ENCODE measurements at regions not wholly inside any gene's neighbourhood (a gene's known extent, or its start where the extent isn't known, plus 50 kb on each side); places are given as distances from the start of the nearest gene placed in this dataset.

DNA sequence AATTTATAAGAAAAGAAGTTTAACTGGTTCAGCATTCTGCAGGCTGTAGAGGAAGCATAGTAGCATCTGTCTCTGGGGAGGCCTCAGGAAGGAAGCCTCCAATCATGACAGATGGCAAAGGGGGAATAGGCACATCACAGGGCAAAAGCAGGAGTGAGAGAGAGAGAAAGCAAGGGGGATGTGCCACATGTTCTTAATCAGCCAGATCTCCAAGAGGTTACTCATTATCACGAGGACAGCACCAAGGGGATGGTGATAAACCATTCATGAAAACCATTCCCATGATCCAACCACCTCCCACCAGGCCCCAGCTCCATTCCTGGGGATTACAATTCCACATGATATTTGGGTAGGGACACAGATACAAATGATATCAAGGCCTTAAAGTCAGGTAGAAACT, 217.5 kb upstream of the TCF21 start:
- H4K20me1 ChIP-seq (replicated peaks; ENCODE audit: control insufficient read depth, extremely low read depth, insufficient read depth, low read length), result no peaks in the 10 kb centered on the region
- no peak overlapping the region for H3K27ac ChIP-seq (ENCODE audit: insufficient read depth, low read depth, low read length)
- no peak for DNase-seq (ENCODE audit: low read depth, low spot score)
- no peak overlapping the region for H2AFZ ChIP-seq (ENCODE audit: low read depth, low read length)
- intact Hi-C loops (cut with micrococcal nuclease), result no loop called here
- no peaks in the 10 kb centered on the region for H3K36me3 ChIP-seq (ENCODE audit: control insufficient read depth in 2 of 2, extremely low read depth in 1 of 2, insufficient read depth in 2 of 2, low read length in 2 of 2)
- dilution Hi-C loops (cut with MboI; ENCODE audit: extremely low pct_ligation_motif_present, low sequenced_read_pairs), result no loop called here
- no peak overlapping the region for H3K4me2 ChIP-seq (ENCODE audit: insufficient read depth, low read length)
- no TSS peak for BruUV-seq (replicated peaks)
- H3K9me1 ChIP-seq (replicated peaks; ENCODE audit: control insufficient read depth, extremely low read depth, insufficient read depth, low read length), result no peaks in the 10 kb centered on the region
- ChIA-PET POLR2A (no interaction called here), CTCF (no interaction called here)
- FAIRE-seq, result no peak
- no peak overlapping the region for H3K4me3 ChIP-seq (replicated peaks in 1 of 3; ENCODE audit: insufficient read depth in 1 of 3, low read depth in 1 of 3, low read length in 3 of 3)
- no peaks in the 10 kb centered on the region for H3K27me3 ChIP-seq (ENCODE audit: control insufficient read depth in 2 of 2, insufficient read depth in 2 of 2, low read length in 2 of 2)
- H3K4me1 ChIP-seq (ENCODE audit: control insufficient read depth, extremely low read depth, insufficient read depth, low read length), result no peaks in the 10 kb centered on the region
- H3K9ac ChIP-seq (replicated peaks; ENCODE audit: extremely low read depth, insufficient read depth, low read length), result no peak overlapping the region
- H3K9me3 ChIP-seq (replicated peaks; ENCODE audit: control insufficient read depth, insufficient read depth, low read length), result no peaks in the 10 kb centered on the region
- TF ChIP-seq FOS (IDR thresholded peaks at IDR 0.05; ENCODE audit: borderline replicate concordance, insufficient read depth, low read length) (no peak), EZH2 (IDR thresholded peaks at IDR 0.05; ENCODE audit: borderline replicate concordance, low read depth, low read length, severe bottlenecking) (no peak), POLR2A (IDR thresholded peaks at IDR 0.05; ENCODE audit: low read depth, low read length) (no peak), JUN (IDR thresholded peaks at IDR 0.05; ENCODE audit: borderline replicate concordance, insufficient read depth, insufficient read length, low read depth) (no peak), GATA2 (IDR thresholded peaks at IDR 0.05; ENCODE audit: insufficient read depth, insufficient read length, low read depth, low read length) (no peak), CTCF (IDR thresholded peaks at IDR 0.05; ENCODE audit: extremely low read depth in 1 of 2, insufficient read depth in 1 of 2, low read depth in 1 of 2, low read length in 2 of 2) (no peak), MYC (IDR thresholded peaks at IDR 0.05; ENCODE audit: low read depth, low read length) (no peak), MAX (IDR thresholded peaks at IDR 0.05; ENCODE audit: insufficient read depth, insufficient read length) (no peak)
- no peaks in the 10 kb centered on the region for H3K79me2 ChIP-seq (ENCODE audit: control insufficient read depth, insufficient read depth, low read length)
